ENCODE measurements at regions not wholly inside any gene's neighbourhood (a gene's known extent, or its start where the extent isn't known, plus 50 kb on each side); places are given as distances from the start of the nearest gene placed in this dataset.

DNA sequence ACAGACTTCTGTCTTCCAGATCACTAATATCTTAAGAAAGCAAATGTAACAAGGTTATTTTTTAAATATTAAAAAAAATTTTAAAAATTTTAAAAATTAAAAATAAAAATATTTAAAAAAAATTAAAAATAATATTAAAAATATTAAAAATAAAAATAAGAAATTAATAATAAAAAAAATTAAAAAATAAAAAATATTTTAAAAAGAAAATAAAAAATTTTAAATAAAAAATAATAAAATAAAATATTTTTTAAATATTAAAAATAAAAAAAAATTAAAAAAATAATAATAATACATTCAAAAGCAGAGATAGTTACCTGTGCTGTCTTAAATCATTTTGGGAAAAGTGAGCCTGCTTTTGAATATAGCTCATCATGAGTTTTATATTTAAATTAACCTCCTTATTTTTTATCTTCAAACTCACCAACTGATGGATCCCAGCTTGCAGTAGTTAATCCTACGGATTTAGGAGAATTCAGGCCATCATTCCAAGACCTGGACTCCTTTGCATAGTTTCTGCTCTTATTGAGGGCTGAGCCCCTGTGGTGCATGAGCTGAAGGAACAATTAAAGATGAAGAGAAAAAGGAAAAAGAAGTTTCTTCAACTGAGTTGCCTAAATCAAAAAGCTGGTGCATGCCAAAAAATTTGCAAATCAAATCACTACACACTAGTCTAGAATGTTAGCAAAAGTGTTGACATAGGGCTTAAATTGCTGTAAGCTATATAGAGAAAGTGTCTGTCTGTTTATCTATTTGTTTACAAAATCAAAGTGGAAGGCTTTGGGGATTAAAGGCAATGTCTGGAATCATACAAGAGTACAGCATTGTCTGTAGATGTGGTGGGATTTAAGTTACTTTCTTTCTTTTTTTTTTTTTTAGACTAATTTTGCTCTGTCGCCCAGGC is 50.5 kb upstream of the ZNF438 start:
- no peaks in the 10 kb centered on the region for H3K9me3 ChIP-seq (ENCODE audit: control insufficient read depth, low read length)
- H3K27ac ChIP-seq (ENCODE audit: low read depth, low read length, severe bottlenecking), result no peak overlapping the region
- no peaks in the 10 kb centered on the region for H3K4me1 ChIP-seq (ENCODE audit: control insufficient read depth, insufficient read depth, low read length, poor library complexity, severe bottlenecking)
- WGBS, 2 experiments (ENCODE audit: insufficient coverage in 2 of 2), result 71 to 89% methylated on average over 1 of the region's 2 CpGs
- no peaks in the 10 kb centered on the region for H3K36me3 ChIP-seq (ENCODE audit: control insufficient read depth, insufficient read depth, low read length)
- no peak overlapping the region for H3K4me3 ChIP-seq (ENCODE audit: extremely low read depth, insufficient read depth, low read length, poor library complexity, severe bottlenecking)

DNA sequence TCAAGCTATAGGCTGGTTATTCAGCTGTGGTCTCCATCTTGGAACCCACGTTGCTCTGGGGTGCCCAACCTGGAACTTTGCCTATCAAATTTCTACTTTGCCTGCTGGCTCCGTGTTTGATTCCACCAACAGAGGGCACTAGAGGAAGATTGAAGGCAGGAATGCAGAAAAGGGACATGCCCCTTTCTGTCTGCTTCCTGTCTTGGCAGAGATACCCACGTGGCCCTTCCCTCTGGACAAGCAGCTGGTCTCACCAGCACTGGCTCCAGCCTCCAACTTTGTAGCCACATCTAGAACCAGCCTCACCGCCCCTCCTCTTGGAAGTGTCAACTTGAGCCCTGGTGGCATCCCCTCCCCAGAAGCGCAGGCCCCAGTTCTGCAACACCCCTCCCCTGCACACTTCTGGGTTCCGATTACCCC is 52.1 kb upstream of the ZNF438 start:
- WGBS, 2 experiments (ENCODE audit: insufficient coverage in 2 of 2), result 59 to 69% methylated on average over 4 of the region's 6 CpGs
- no peaks in the 10 kb centered on the region for H3K36me3 ChIP-seq (ENCODE audit: control insufficient read depth, insufficient read depth, low read length)
- no peaks in the 10 kb centered on the region for H3K4me1 ChIP-seq (ENCODE audit: control insufficient read depth, insufficient read depth, low read length, poor library complexity, severe bottlenecking)
- H3K4me3 ChIP-seq (ENCODE audit: extremely low read depth, insufficient read depth, low read length, poor library complexity, severe bottlenecking), result no peak overlapping the region
- no peak overlapping the region for H3K27ac ChIP-seq (ENCODE audit: low read depth, low read length, severe bottlenecking)
- H3K9me3 ChIP-seq (ENCODE audit: control insufficient read depth, low read length), result no peaks in the 10 kb centered on the region

GRCh38 chr10:31087011-31087410 is 55.3 kb upstream of the ZNF438 start:
- Histone ChIP-seq H3K36me3 (ENCODE audit: control insufficient read depth, insufficient read depth, low read length) (no peaks in the 10 kb centered on the region), H3K4me3 (ENCODE audit: extremely low read depth, insufficient read depth, low read length, poor library complexity, severe bottlenecking) (no peak overlapping the region), H3K9me3 (ENCODE audit: control insufficient read depth, low read length) (no peaks in the 10 kb centered on the region), H3K4me1 (ENCODE audit: control insufficient read depth, insufficient read depth, low read length, poor library complexity, severe bottlenecking) (no peaks in the 10 kb centered on the region), H3K27ac (ENCODE audit: low read depth, low read length, severe bottlenecking) (no peak overlapping the region)
- whole genome bisulfite sequencing, 2 experiments (ENCODE audit: insufficient coverage in 2 of 2), result 86 to 100% methylated on average over 1 of the region's 3 CpGs

DNA sequence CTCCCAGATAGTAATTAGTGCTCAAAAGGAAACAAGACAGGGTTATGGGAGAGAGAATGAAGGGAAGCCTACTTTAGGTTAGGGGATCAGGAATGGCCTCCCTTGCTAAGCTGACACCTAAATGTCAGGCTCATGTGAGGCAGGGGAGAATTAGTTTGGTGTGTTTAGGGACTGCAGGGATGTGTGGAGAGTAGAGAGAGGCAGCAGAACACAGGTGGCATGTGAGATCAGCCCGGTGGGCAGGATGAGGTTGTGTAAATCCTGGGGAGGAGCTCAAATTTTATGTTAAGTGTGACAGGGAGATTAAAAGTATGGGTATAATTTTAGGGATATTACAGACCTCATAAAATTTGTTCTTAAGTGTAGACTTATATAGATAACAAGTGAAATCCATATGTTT is 56.2 kb upstream of the ZNF438 start:
- Histone ChIP-seq H3K4me3 (ENCODE audit: extremely low read depth, insufficient read depth, low read length, poor library complexity, severe bottlenecking) (no peak overlapping the region), H3K9me3 (ENCODE audit: control insufficient read depth, low read length) (no peaks in the 10 kb centered on the region), H3K36me3 (ENCODE audit: control insufficient read depth, insufficient read depth, low read length) (no peaks in the 10 kb centered on the region), H3K4me1 (ENCODE audit: control insufficient read depth, insufficient read depth, low read length, poor library complexity, severe bottlenecking) (no peaks in the 10 kb centered on the region), H3K27ac (ENCODE audit: low read depth, low read length, severe bottlenecking) (no peak overlapping the region)
- 100% methylated on average over 1 of the region's 1 CpG; no CpG with 5 or more reads in 1 of the 2 experiments for WGBS, 2 experiments (ENCODE audit: insufficient coverage in 2 of 2)

DNA sequence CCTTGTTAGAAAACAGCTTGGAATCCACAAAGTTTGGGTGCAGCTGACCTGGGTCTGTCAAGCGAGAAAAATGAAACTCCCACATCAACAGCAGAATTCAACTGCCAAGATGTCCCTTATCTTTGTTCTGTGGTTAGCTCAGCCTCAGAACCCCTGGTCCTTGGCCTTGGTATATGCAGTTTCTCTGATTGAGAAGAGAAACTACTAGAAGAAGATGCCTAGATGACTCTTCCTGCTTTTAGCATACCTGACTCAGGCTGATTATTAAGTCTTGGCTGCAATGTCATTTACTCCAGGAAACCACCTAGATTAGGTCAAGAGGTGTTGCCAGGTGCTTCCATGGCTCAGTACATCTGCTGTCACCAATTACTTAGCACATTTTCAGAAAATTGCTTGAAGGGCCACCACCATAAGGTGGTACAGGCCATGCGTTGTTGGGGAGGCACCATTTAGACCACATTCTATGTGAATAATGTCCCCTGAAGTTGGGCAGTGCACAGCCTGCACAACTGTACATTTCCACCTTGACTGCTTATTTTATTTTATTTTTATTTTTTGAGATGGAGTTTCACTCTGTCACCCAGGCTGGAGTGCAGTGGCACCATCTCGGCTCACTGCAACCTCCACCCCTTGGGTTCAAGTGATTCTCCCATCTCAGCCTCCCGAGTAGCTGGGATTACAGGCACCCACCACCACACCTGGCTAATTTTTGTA is 59.4 kb upstream of the ZNF438 start:
- no peak overlapping the region for H3K4me3 ChIP-seq (ENCODE audit: extremely low read depth, insufficient read depth, low read length, poor library complexity, severe bottlenecking)
- WGBS, 2 experiments (ENCODE audit: insufficient coverage in 2 of 2), result 93 to 100% methylated on average over 1 to 2 of the region's 4 CpGs
- no peaks in the 10 kb centered on the region for H3K4me1 ChIP-seq (ENCODE audit: control insufficient read depth, insufficient read depth, low read length, poor library complexity, severe bottlenecking)
- H3K9me3 ChIP-seq (ENCODE audit: control insufficient read depth, low read length), result no peaks in the 10 kb centered on the region
- H3K36me3 ChIP-seq (ENCODE audit: control insufficient read depth, insufficient read depth, low read length), result no peaks in the 10 kb centered on the region
- H3K27ac ChIP-seq (ENCODE audit: low read depth, low read length, severe bottlenecking), result no peak overlapping the region

GRCh38 chr10:31095677-31096560 is 64.3 kb upstream of the ZNF438 start:
- Histone ChIP-seq H3K9me3 (ENCODE audit: control insufficient read depth, low read length) (no peaks in the 10 kb centered on the region), H3K36me3 (ENCODE audit: control insufficient read depth, insufficient read depth, low read length) (no peaks in the 10 kb centered on the region), H3K4me1 (ENCODE audit: control insufficient read depth, insufficient read depth, low read length, poor library complexity, severe bottlenecking) (no peaks in the 10 kb centered on the region), H3K27ac (ENCODE audit: low read depth, low read length, severe bottlenecking) (no peak overlapping the region), H3K4me3 (ENCODE audit: extremely low read depth, insufficient read depth, low read length, poor library complexity, severe bottlenecking) (no peak overlapping the region)
- 80 to 86% methylated on average over 7 to 8 of the region's 11 CpGs for WGBS, 2 experiments (ENCODE audit: insufficient coverage in 2 of 2)

GRCh38 chr10:31098046-31098445 is 66.4 kb upstream of the ZNF438 start:
- H3K36me3 ChIP-seq (ENCODE audit: control insufficient read depth, insufficient read depth, low read length), result no peaks in the 10 kb centered on the region
- H3K27ac ChIP-seq (ENCODE audit: low read depth, low read length, severe bottlenecking), result no peak overlapping the region
- no peak overlapping the region for H3K4me3 ChIP-seq (ENCODE audit: extremely low read depth, insufficient read depth, low read length, poor library complexity, severe bottlenecking)
- WGBS, 2 experiments (ENCODE audit: insufficient coverage in 2 of 2), result 50 to 83% methylated on average over 1 of the region's 2 CpGs
- no peaks in the 10 kb centered on the region for H3K4me1 ChIP-seq (ENCODE audit: control insufficient read depth, insufficient read depth, low read length, poor library complexity, severe bottlenecking)
- no peaks in the 10 kb centered on the region for H3K9me3 ChIP-seq (ENCODE audit: control insufficient read depth, low read length)

DNA sequence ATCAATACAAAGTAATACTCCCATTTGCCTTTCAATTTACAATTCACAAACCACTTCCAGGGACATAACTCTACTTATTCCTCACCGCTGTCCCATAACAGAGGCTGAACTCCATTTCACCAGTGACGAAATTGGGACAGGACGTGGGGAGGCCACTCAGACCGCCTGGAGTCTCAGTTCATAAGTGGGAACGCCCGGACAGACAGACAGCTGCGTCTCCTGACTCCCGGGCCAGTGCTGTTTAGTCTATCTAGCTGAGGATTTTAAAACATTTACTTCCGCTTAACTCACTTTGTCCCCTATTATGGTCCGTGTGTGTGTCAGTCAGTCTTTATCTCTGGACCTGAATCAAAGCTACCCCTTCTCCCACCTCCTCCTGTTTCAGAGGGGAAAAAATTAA is 67.4 kb upstream of the ZNF438 start:
- Histone ChIP-seq H3K4me3 (ENCODE audit: extremely low read depth, insufficient read depth, low read length, poor library complexity, severe bottlenecking) (no peak overlapping the region), H3K36me3 (ENCODE audit: control insufficient read depth, insufficient read depth, low read length) (no peaks in the 10 kb centered on the region), H3K27ac (ENCODE audit: low read depth, low read length, severe bottlenecking) (no peak overlapping the region), H3K9me3 (ENCODE audit: control insufficient read depth, low read length) (no peaks in the 10 kb centered on the region), H3K4me1 (ENCODE audit: control insufficient read depth, insufficient read depth, low read length, poor library complexity, severe bottlenecking) (no peaks in the 10 kb centered on the region)
- 93 to 98% methylated on average over 7 to 8 of the region's 10 CpGs for WGBS, 2 experiments (ENCODE audit: insufficient coverage in 2 of 2)

DNA sequence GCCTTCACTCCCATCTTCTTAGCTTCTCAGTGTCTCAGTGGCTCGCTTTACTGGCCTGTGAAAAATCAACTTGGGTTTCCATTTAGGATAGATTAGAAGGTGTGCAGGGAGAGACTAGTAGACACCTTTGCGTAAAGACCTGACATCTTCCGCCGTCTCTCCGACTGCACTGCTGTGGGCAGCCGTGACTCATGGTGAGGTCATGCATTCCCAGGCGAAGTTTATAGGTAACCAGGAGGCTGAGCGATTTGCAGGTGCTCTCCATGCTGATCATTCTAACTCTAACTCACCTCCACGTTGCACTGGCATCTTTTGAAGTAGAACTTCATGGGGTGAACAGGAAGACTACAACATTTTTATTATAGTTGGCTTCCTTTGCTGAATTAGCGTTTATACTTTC is 68.0 kb upstream of the ZNF438 start:
- H3K9me3 ChIP-seq (ENCODE audit: control insufficient read depth, low read length), result no peaks in the 10 kb centered on the region
- H3K36me3 ChIP-seq (ENCODE audit: control insufficient read depth, insufficient read depth, low read length), result no peaks in the 10 kb centered on the region
- WGBS, 2 experiments (ENCODE audit: insufficient coverage in 2 of 2), result 81 to 89% methylated on average over 6 to 7 of the region's 10 CpGs
- no peak overlapping the region for H3K4me3 ChIP-seq (ENCODE audit: extremely low read depth, insufficient read depth, low read length, poor library complexity, severe bottlenecking)
- H3K27ac ChIP-seq (ENCODE audit: low read depth, low read length, severe bottlenecking), result no peak overlapping the region
- no peaks in the 10 kb centered on the region for H3K4me1 ChIP-seq (ENCODE audit: control insufficient read depth, insufficient read depth, low read length, poor library complexity, severe bottlenecking)

GRCh38 chr10:31100115-31100601 is 68.5 kb upstream of the ZNF438 start:
- Histone ChIP-seq H3K36me3 (ENCODE audit: control insufficient read depth, insufficient read depth, low read length) (no peaks in the 10 kb centered on the region), H3K9me3 (ENCODE audit: control insufficient read depth, low read length) (no peaks in the 10 kb centered on the region), H3K4me3 (ENCODE audit: extremely low read depth, insufficient read depth, low read length, poor library complexity, severe bottlenecking) (no peak overlapping the region), H3K27ac (ENCODE audit: low read depth, low read length, severe bottlenecking) (no peak overlapping the region), H3K4me1 (ENCODE audit: control insufficient read depth, insufficient read depth, low read length, poor library complexity, severe bottlenecking) (no peaks in the 10 kb centered on the region)
- 89 to 100% methylated on average over 1 of the region's 1 CpG for WGBS, 2 experiments (ENCODE audit: insufficient coverage in 2 of 2)

Measured in mesodermal cell (in vitro differentiated cells).